Astrocyte (in vitro differentiated cells and primary cell): ENCODE measurements at regions not wholly inside any gene's neighbourhood (a gene's known extent, or its start where the extent isn't known, plus 50 kb on each side); places are given as distances from the start of the nearest gene placed in this dataset.
A peak's percentile ranks its signal among the peaks of the same experiment; 100 is the strongest.

Source experiments
- DNase-seq: peaks from one replicate; pipeline ENCODE4 v3.0.0-alpha.2; 2010; ENCODE audit warnings: low read depth
- FAIRE-seq: peaks from 2 replicates; lab custom pipeline; 2011; peaks lifted over from hg19 to GRCh38; lab: Jason Lieb, UNC
- H2AFZ ChIP-seq: 2 replicates; pipeline ENCODE4 v1.6.0; 2012; ENCODE audit warnings: low read depth, low read length, inconsistent platforms
- H3K27ac ChIP-seq: 2 replicates; pipeline ENCODE4 v1.5.1; 2011; ENCODE audit warnings: low read depth, low read length, inconsistent platforms
- H3K27me3 ChIP-seq: 2 replicates; pipeline ENCODE4 v1.6.0; 2011; ENCODE audit warnings: low read length, inconsistent platforms; ENCODE audit not compliant: insufficient read depth
- H3K36me3 ChIP-seq: 2 replicates; pipeline ENCODE4 v1.5.1; 2011; ENCODE audit warnings: low read length, inconsistent platforms; ENCODE audit not compliant: insufficient read depth
- H3K4me1 ChIP-seq: 2 replicates; pipeline ENCODE4 v1.5.1; 2011; ENCODE audit warnings: low read length, inconsistent platforms; ENCODE audit not compliant: insufficient read depth
- H3K4me2 ChIP-seq: 2 replicates; pipeline ENCODE4 v1.6.0; 2012; ENCODE audit warnings: low read length, inconsistent platforms
- H3K4me3 ChIP-seq: 2 replicates; pipeline ENCODE4 v1.5.1; 2011; ENCODE audit warnings: low read depth, mild to moderate bottlenecking, low read length, inconsistent platforms; ENCODE audit not compliant: insufficient read depth
- H3K79me2 ChIP-seq: 2 replicates; pipeline ENCODE4 v1.6.0; 2012; ENCODE audit warnings: mild to moderate bottlenecking, low read length, inconsistent platforms; ENCODE audit not compliant: insufficient read depth
- H3K9ac ChIP-seq: 2 replicates; pipeline ENCODE4 v1.6.0; 2012; ENCODE audit warnings: mild to moderate bottlenecking, low read length, inconsistent platforms
- H3K9me3 ChIP-seq: 2 replicates; pipeline ENCODE4 v1.5.1; 2012; ENCODE audit warnings: low read depth, mild to moderate bottlenecking, low read length, inconsistent platforms; ENCODE audit not compliant: insufficient read depth
- H4K20me1 ChIP-seq: 2 replicates; pipeline ENCODE4 v1.6.0; 2012; ENCODE audit warnings: low read length, inconsistent platforms; ENCODE audit not compliant: insufficient read depth
- H3K27ac Mint-ChIP-seq: one replicate; pipeline ENCODE4 v1.8.0; 2021; ENCODE audit warnings: mild to moderate bottlenecking, mixed read lengths; ENCODE audit not compliant: unreplicated experiment
- H3K27me3 Mint-ChIP-seq: one replicate; pipeline ENCODE4 v1.8.0; 2021; ENCODE audit warnings: low read depth, mixed read lengths; ENCODE audit not compliant: unreplicated experiment
- H3K36me3 Mint-ChIP-seq: one replicate; pipeline ENCODE4 v1.8.0; 2021; ENCODE audit warnings: low read depth, mixed read lengths; ENCODE audit not compliant: unreplicated experiment
- H3K4me1 Mint-ChIP-seq: one replicate; pipeline ENCODE4 v1.8.0; 2021; ENCODE audit warnings: low read depth, mixed read lengths; ENCODE audit not compliant: unreplicated experiment
- H3K4me3 Mint-ChIP-seq: one replicate; pipeline ENCODE4 v1.8.0; 2021; ENCODE audit warnings: mild to moderate bottlenecking, moderate library complexity, mixed read lengths; ENCODE audit not compliant: unreplicated experiment
- H3K9me3 Mint-ChIP-seq: one replicate; pipeline ENCODE4 v1.8.0; 2021; ENCODE audit warnings: mild to moderate bottlenecking, mixed read lengths; ENCODE audit not compliant: unreplicated experiment
- EZH2 ChIP-seq: IDR thresholded peaks from 2 replicates; pipeline ENCODE4 v1.6.1; 2012; ENCODE audit warnings: mild to moderate bottlenecking, low read length, inconsistent platforms; ENCODE audit not compliant: insufficient read depth
- TF ChIP-seq, protein P1 (sequence below): IDR thresholded peaks from 2 replicates; pipeline ENCODE4 v1.5.1; 2011; ENCODE audit warnings: low read depth, mild to moderate bottlenecking, inconsistent platforms, low read length, moderate library complexity; ENCODE audit not compliant: insufficient read depth

DNA sequence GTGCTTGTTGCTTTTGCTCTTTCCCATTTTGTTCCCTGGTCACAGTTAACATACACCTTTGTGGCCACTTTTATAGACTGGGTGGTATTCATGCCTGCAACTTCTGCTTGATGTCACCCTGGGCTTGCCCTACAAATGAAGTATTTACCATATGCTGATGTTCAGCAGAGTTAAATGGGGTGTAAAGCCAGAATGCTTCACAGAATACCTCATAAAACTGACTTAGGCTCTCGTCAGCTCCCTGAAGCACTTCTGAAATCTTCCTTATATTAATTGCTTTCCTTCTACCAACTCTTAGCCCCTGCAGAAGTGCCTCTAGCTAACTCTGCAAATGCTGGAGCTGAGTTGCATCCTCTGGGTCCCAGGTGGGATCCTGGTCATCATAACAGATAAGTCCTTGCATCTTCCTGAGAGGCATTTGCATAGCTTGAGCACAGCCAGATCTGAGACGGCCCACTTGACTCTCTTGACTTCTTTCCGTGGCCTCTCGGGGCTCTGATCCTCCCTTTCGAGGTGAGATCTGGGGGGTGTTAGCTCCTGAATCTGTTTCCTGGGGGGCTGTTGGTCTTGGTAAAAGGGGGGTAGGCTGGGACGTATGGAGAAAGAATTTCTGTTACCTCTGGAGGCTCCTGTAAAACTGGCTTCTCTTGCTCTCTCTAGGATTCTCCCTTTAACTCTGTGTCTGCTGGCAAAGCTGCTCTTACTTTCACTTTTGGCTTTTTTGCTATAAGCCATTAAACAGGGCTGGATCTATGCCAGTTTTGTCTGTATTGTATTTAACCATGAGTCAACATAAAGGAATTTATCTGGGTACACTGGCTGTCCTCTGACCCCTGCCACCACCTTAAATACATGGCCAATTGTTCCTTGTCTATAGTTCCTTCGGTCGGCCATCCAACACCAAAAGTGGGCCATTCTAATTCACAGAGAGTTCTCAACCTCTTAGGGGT lies 223.0 kb upstream of the SYNCRIP start:
- Histone ChIP-seq H3K36me3 (no peaks in the 10 kb centered on the region), H3K9me3 (no peaks in the 10 kb centered on the region), H3K4me3 (peak overlapping the region; percentile 63), H4K20me1 (no peaks in the 10 kb centered on the region), H3K27ac (peak overlapping the region; percentile 27), H2AFZ (peak overlapping the region; percentile 84), H3K9ac (peak overlapping the region; percentile 77), H3K79me2 (no peaks in the 10 kb centered on the region), H3K4me1 (peaks cover 6% of the 10 kb centered on the region), H3K4me2 (peak overlapping the region; percentile 98), H3K27me3 (no peaks in the 10 kb centered on the region)
- Mint-ChIP-seq H3K36me3 (no peaks in the 10 kb centered on the region), H3K9me3 (no peaks in the 10 kb centered on the region), H3K27ac (no peak overlapping the region), H3K4me1 (no peaks in the 10 kb centered on the region), H3K27me3 (no peaks in the 10 kb centered on the region), H3K4me3 (no peak overlapping the region)
- DNase-seq, result peak; percentile 65
- no peak for TF ChIP-seq EZH2
- TF ChIP-seq, protein P1, sequence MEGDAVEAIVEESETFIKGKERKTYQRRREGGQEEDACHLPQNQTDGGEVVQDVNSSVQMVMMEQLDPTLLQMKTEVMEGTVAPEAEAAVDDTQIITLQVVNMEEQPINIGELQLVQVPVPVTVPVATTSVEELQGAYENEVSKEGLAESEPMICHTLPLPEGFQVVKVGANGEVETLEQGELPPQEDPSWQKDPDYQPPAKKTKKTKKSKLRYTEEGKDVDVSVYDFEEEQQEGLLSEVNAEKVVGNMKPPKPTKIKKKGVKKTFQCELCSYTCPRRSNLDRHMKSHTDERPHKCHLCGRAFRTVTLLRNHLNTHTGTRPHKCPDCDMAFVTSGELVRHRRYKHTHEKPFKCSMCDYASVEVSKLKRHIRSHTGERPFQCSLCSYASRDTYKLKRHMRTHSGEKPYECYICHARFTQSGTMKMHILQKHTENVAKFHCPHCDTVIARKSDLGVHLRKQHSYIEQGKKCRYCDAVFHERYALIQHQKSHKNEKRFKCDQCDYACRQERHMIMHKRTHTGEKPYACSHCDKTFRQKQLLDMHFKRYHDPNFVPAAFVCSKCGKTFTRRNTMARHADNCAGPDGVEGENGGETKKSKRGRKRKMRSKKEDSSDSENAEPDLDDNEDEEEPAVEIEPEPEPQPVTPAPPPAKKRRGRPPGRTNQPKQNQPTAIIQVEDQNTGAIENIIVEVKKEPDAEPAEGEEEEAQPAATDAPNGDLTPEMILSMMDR, result no peak
- peak; percentile 23 for FAIRE-seq

DNA sequence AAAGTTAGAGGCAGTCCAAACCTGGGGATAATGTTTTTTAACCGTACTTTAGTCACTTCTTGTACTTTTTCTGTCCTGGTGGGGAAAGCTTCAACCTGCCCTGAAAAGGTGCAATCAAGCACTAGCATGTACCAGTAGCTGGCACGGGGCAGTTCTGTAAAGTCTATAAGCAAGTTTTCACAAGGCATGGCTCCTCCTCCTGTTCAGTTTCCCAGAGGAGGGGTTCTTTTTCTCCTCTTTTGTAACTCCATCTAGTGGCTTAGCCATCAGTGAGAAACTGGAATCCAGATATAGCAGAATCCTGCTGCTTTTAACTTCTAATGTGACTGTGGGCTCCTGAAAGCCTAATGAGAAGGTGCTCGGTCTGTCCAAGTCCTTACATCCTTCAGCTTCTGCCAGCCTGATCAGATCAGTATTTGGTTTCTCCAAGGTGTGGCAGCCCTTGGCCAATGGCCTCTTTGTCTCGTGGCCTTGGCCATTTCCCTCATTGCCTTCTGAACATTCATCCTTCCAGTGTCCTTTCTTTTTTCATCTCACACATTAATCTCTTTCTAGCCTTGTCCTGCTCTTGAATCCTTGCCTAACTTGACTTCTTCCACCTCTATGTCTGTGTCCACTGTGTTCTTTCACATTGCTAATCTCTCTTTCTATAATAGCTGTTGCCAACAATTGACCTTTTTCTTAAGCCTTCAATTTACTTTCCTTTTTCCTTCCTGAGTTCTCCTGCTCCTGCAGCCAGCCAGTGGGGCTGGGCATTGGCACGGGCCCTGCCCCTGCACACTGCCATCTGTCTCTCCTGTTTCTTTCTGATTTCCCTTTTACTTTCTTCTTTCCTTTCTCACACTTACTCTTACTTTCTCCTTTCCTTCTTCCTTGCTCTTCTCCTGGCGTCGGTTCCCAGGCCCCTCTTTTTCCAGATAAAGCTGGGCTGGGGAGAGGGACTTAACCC lies 222.0 kb upstream of the SYNCRIP start:
- H3K4me3 ChIP-seq, result no peak overlapping the region
- no peaks in the 10 kb centered on the region for H3K9me3 Mint-ChIP-seq
- H3K27ac ChIP-seq, result no peak overlapping the region
- no peaks in the 10 kb centered on the region for H3K36me3 ChIP-seq
- H3K4me1 Mint-ChIP-seq, result no peaks in the 10 kb centered on the region
- no peak overlapping the region for H3K4me3 Mint-ChIP-seq
- H3K27ac Mint-ChIP-seq, result no peak overlapping the region
- FAIRE-seq, result no peak
- H3K79me2 ChIP-seq, result no peaks in the 10 kb centered on the region
- H3K9me3 ChIP-seq, result no peaks in the 10 kb centered on the region
- H3K4me2 ChIP-seq, result peak overlapping the region; percentile 98
- H3K27me3 ChIP-seq, result no peaks in the 10 kb centered on the region
- DNase-seq, result no peak
- H3K27me3 Mint-ChIP-seq, result no peaks in the 10 kb centered on the region
- no peaks in the 10 kb centered on the region for H3K36me3 Mint-ChIP-seq
- TF ChIP-seq EZH2, result no peak
- TF ChIP-seq, protein P1, result no peak
- H3K9ac ChIP-seq, result peak overlapping the region; percentile 77
- H2AFZ ChIP-seq, result no peak overlapping the region
- H4K20me1 ChIP-seq, result no peaks in the 10 kb centered on the region
- H3K4me1 ChIP-seq, result peaks cover 6% of the 10 kb centered on the region
